OCI-LY1 (cell line): ENCODE measurements at regions not wholly inside any gene's neighbourhood (a gene's known extent, or its start where the extent isn't known, plus 50 kb on each side); places are given as distances from the start of the nearest gene placed in this dataset.

Experiments used
- H2AFZ ChIP-seq: fragments of 200-600 bp; sonication (generic), shearing (Covaris generic); 2 replicates; pipeline ENCODE4 v1.6.0; 2014; ENCODE audit warnings: antibody characterized with exemption, mild to moderate bottlenecking, low read length
- H3F3A ChIP-seq: fragments of 200-600 bp; sonication (generic), shearing (Covaris generic); 2 replicates; pipeline ENCODE4 v1.6.0; 2014; ENCODE audit warnings: mild to moderate bottlenecking, antibody characterized with exemption, low read length, moderate library complexity; ENCODE audit not compliant: insufficient read depth
- H3K27ac ChIP-seq: fragments of 200-600 bp; sonication (generic); 2 replicates; pipeline ENCODE4 v1.5.1; 2014; ENCODE audit warnings: low read length, mixed run types, mild to moderate bottlenecking, low read depth; ENCODE audit not compliant: poor library complexity, severe bottlenecking
- H3K27me3 ChIP-seq: fragments of 200-600 bp; sonication (generic); 2 replicates; pipeline ENCODE4 v1.6.0; 2014; ENCODE audit warnings: antibody characterized with exemption, mild to moderate bottlenecking, low read length, moderate library complexity; ENCODE audit not compliant: insufficient read depth
- H3K36me3 ChIP-seq: fragments of 200-600 bp; sonication (generic); 2 replicates; pipeline ENCODE4 v1.6.1; 2014; ENCODE audit warnings: mild to moderate bottlenecking, antibody characterized with exemption, low read length, moderate library complexity, mixed read lengths; ENCODE audit not compliant: insufficient read depth
- H3K4me1 ChIP-seq: fragments of 200-600 bp; sonication (generic); 2 replicates; pipeline ENCODE4 v1.5.1; 2014; ENCODE audit warnings: mild to moderate bottlenecking, low read length, moderate library complexity; ENCODE audit not compliant: insufficient read depth, severe bottlenecking
- H3K4me2 ChIP-seq: fragments of 200-600 bp; sonication (generic), shearing (Covaris generic); 2 replicates; pipeline ENCODE4 v1.6.1; 2014; ENCODE audit warnings: low read length
- H3K4me3 ChIP-seq: fragments of 200-600 bp; sonication (generic); 2 replicates; pipeline ENCODE4 v1.5.1; 2014; ENCODE audit warnings: low read length, low read depth, mild to moderate bottlenecking, mixed read lengths; ENCODE audit not compliant: poor library complexity, severe bottlenecking
- H3K79me2 ChIP-seq: fragments of 200-600 bp; shearing (Covaris generic); 2 replicates; pipeline ENCODE4 v1.6.1; 2016; ENCODE audit warnings: mixed run types, low read length, mixed read lengths; ENCODE audit not compliant: insufficient read depth
- H3K9ac ChIP-seq: fragments of 200-600 bp; sonication (generic), shearing (Covaris generic); 2 replicates; pipeline ENCODE4 v1.6.1; 2014; ENCODE audit warnings: mild to moderate bottlenecking, low read length, mixed read lengths
- H3K9me2 ChIP-seq: fragments of 200-600 bp; sonication (generic), shearing (Covaris generic); 2 replicates; pipeline ENCODE4 v1.6.1; 2014; ENCODE audit warnings: low read depth, mild to moderate bottlenecking, low read length, mixed read lengths
- H3K9me3 ChIP-seq: fragments of 200-600 bp; shearing (Covaris generic); 2 replicates; pipeline ENCODE4 v1.6.1; 2014; ENCODE audit warnings: low read length, mixed read lengths
- H4K20me1 ChIP-seq: fragments of 200-600 bp; sonication (generic), shearing (Covaris generic); 2 replicates; pipeline ENCODE4 v1.6.0; 2016; ENCODE audit warnings: mild to moderate bottlenecking, low read length; ENCODE audit not compliant: insufficient read depth
- CTCF ChIP-seq: fragments of 200-600 bp; sonication (generic), shearing (Covaris generic); IDR thresholded peaks from 2 replicates; pipeline ENCODE4 v1.5.1; 2017; ENCODE audit warnings: mild to moderate bottlenecking, antibody characterized with exemption, low read length, moderate library complexity, mixed read lengths
- EZH2 ChIP-seq: fragments of 200-600 bp; sonication (generic), shearing (Covaris generic); IDR thresholded peaks from 2 replicates; pipeline ENCODE4 v1.8.0; 2017; ENCODE audit warnings: borderline replicate concordance, mixed run types, mild to moderate bottlenecking, antibody characterized with exemption, low read length, moderate library complexity, mixed read lengths

- no peak overlapping the region for H3K4me3 ChIP-seq
Measured at GRCh38 chr10:36381748-36382147, 739.7 kb upstream of the FZD8 start.

GRCh38 chr10:36380538-36380937 is 738.4 kb upstream of the FZD8 start:
- H3K4me1 ChIP-seq: no peaks in the 10 kb centered on the region
- no peak overlapping the region for H3K4me2 ChIP-seq
- no peak overlapping the region for H3K27ac ChIP-seq
- no peaks in the 10 kb centered on the region for H3K79me2 ChIP-seq
- no peaks in the 10 kb centered on the region for H3K9me3 ChIP-seq
- no peak overlapping the region for H2AFZ ChIP-seq
- H3F3A ChIP-seq: no peaks in the 10 kb centered on the region
- H3K27me3 ChIP-seq: no peaks in the 10 kb centered on the region
- H3K36me3 ChIP-seq: no peaks in the 10 kb centered on the region
- TF ChIP-seq CTCF: no peak
- no peak for TF ChIP-seq EZH2
- H3K9ac ChIP-seq: no peak overlapping the region
- no peaks in the 10 kb centered on the region for H4K20me1 ChIP-seq
- H3K9me2 ChIP-seq: no peaks in the 10 kb centered on the region
- H3K4me3 ChIP-seq: no peak overlapping the region

More at GRCh38 chr10:36381748-36382147, 739.7 kb upstream of the FZD8 start:
- H3K9me2 ChIP-seq: no peaks in the 10 kb centered on the region
- H3K9me3 ChIP-seq: no peaks in the 10 kb centered on the region
- no peaks in the 10 kb centered on the region for H3K36me3 ChIP-seq
- no peak overlapping the region for H3K4me2 ChIP-seq
- no peak overlapping the region for H3K27ac ChIP-seq
- no peaks in the 10 kb centered on the region for H4K20me1 ChIP-seq
- H3F3A ChIP-seq: no peaks in the 10 kb centered on the region
- no peak overlapping the region for H2AFZ ChIP-seq
- no peaks in the 10 kb centered on the region for H3K27me3 ChIP-seq
- H3K4me1 ChIP-seq: no peaks in the 10 kb centered on the region
- TF ChIP-seq CTCF: no peak
- TF ChIP-seq EZH2: no peak
- no peaks in the 10 kb centered on the region for H3K79me2 ChIP-seq
- no peak overlapping the region for H3K9ac ChIP-seq

- Histone ChIP-seq H3K4me2 (no peak overlapping the region), H3K27me3 (no peaks in the 10 kb centered on the region), H3K4me3 (no peak overlapping the region), H3F3A (no peaks in the 10 kb centered on the region), H3K4me1 (no peaks in the 10 kb centered on the region), H3K9me2 (no peaks in the 10 kb centered on the region), H2AFZ (no peak overlapping the region), H3K9me3 (no peaks in the 10 kb centered on the region), H3K79me2 (no peaks in the 10 kb centered on the region), H3K27ac (no peak overlapping the region), H3K36me3 (no peaks in the 10 kb centered on the region), H3K9ac (no peak overlapping the region), H4K20me1 (no peaks in the 10 kb centered on the region)
- no peak for TF ChIP-seq EZH2
- TF ChIP-seq CTCF: no peak
Measured at GRCh38 chr10:36375107-36375506, 733.0 kb upstream of the FZD8 start.
